Panc1 (cell line): ENCODE measurements at regions not wholly inside any gene's neighbourhood (a gene's known extent, or its start where the extent isn't known, plus 50 kb on each side); places are given as distances from the start of the nearest gene placed in this dataset.
A peak's percentile ranks its signal among the peaks of the same experiment; 100 is the strongest.

Source experiments
- ATAC-seq: fragments of 200-7000 bp; cut with Tn5 transposase; 2 replicates; pipeline ENCODE4 v1.9.1; 2020; ENCODE audit warnings: mild to moderate bottlenecking, moderate library complexity
- BruUV-seq: library from RNA; stranded (reverse); fragments of 400-500 nt; replicated peaks from 2 replicates; lab custom pipeline; 2021; lab: Mats Ljungman, UMichigan
- CTCF ChIA-PET: fragments of 300-600 bp; sonication (Branson Sonifier 250); formaldehyde crosslinking; loops from one replicate; lab custom pipeline; 2022; ENCODE audit warnings: antibody characterized with exemption; lab: Charles Lee
- POLR2A ChIA-PET: fragments of 300-600 bp; sonication (Branson Sonifier 250); formaldehyde crosslinking; loops from one replicate; lab custom pipeline; 2022; ENCODE audit warnings: antibody characterized with exemption; lab: Charles Lee
- DNase-seq: peaks from one replicate; pipeline ENCODE4 v3.0.0-alpha.2; 2010; ENCODE audit warnings: low read depth, low spot score
- H3K27ac ChIP-seq: 2 replicates; pipeline ENCODE4 v1.5.1; 2011; ENCODE audit warnings: mild to moderate bottlenecking, low read length, inconsistent platforms
- H3K27me3 ChIP-seq: fragments of 200-500 bp; sonication (Bioruptor generic); 2 replicates; pipeline ENCODE4 v1.6.0; 2014; ENCODE audit warnings: low read length, inconsistent platforms; ENCODE audit not compliant: control insufficient read depth, insufficient read depth
- H3K36me3 ChIP-seq: fragments of 200-500 bp; sonication (Bioruptor generic); 2 replicates; pipeline ENCODE4 v1.5.1; 2014; ENCODE audit warnings: inconsistent platforms, mild to moderate bottlenecking, low read length, moderate library complexity; ENCODE audit not compliant: control insufficient read depth, insufficient read depth
- H3K4me1 ChIP-seq: 2 replicates; pipeline ENCODE4 v1.5.1; 2011; ENCODE audit warnings: inconsistent platforms, mild to moderate bottlenecking, low read length, moderate library complexity; ENCODE audit not compliant: control insufficient read depth, insufficient read depth
- H3K4me3 ChIP-seq, 2 experiments: 2 replicates each; pipeline ENCODE4 v1.5.1; 2011 to 2012; ENCODE audit warnings: low read depth in 2 of 2, low read length in 2 of 2, mild to moderate bottlenecking in 2 of 2, inconsistent platforms in 1 of 2, moderate library complexity in 1 of 2
- H3K9me3 ChIP-seq: fragments of 200-500 bp; sonication (Bioruptor generic); 2 replicates; pipeline ENCODE4 v1.5.1; 2014; ENCODE audit warnings: low read depth, mild to moderate bottlenecking, inconsistent platforms, low read length, moderate library complexity; ENCODE audit not compliant: control insufficient read depth, insufficient read depth
- CTCF ChIP-seq: fragments of 450-650 bp; IDR thresholded peaks from 2 replicates; pipeline ENCODE4 v1.5.1; 2017; ENCODE audit warnings: mild to moderate bottlenecking
- POLR2AphosphoS5 ChIP-seq: IDR thresholded peaks from 2 replicates; pipeline ENCODE4 v1.6.1; 2012; ENCODE audit warnings: mild to moderate bottlenecking, low read depth, low read length, moderate library complexity
- REST ChIP-seq, 2 experiments: IDR thresholded peaks; 2 replicates each; pipeline ENCODE4 v1.6.1; 2011 to 2012; ENCODE audit warnings: low read depth in 2 of 2, control low read depth in 1 of 2, low read length in 1 of 2, mild to moderate bottlenecking in 1 of 2, moderate library complexity in 1 of 2; ENCODE audit not compliant: insufficient read depth in 1 of 2
- SIN3A ChIP-seq: IDR thresholded peaks from 2 replicates; pipeline ENCODE4 v1.6.1; 2012; ENCODE audit warnings: low read depth, mild to moderate bottlenecking, low read length, moderate library complexity, borderline replicate concordance; ENCODE audit not compliant: insufficient read depth
- TCF7L2 ChIP-seq: IDR thresholded peaks from 2 replicates; pipeline ENCODE4 v1.6.1; 2011; ENCODE audit warnings: mild to moderate bottlenecking, low read depth, low read length, inconsistent platforms
- in situ Hi-C: cut with HindIII; loops from 2 replicates; pipeline ENCODE4 v1.10.0; 2016; ENCODE audit warnings: low sequenced_read_pairs, low pct_unique_long_range_greater_than_20kb
- intact Hi-C: fragments of 100-400 bp; cut with micrococcal nuclease; formaldehyde crosslinking; loops from one replicate; pipeline ENCODE4 v1.10.0; 2022; ENCODE audit not compliant: unreplicated experiment

DNA sequence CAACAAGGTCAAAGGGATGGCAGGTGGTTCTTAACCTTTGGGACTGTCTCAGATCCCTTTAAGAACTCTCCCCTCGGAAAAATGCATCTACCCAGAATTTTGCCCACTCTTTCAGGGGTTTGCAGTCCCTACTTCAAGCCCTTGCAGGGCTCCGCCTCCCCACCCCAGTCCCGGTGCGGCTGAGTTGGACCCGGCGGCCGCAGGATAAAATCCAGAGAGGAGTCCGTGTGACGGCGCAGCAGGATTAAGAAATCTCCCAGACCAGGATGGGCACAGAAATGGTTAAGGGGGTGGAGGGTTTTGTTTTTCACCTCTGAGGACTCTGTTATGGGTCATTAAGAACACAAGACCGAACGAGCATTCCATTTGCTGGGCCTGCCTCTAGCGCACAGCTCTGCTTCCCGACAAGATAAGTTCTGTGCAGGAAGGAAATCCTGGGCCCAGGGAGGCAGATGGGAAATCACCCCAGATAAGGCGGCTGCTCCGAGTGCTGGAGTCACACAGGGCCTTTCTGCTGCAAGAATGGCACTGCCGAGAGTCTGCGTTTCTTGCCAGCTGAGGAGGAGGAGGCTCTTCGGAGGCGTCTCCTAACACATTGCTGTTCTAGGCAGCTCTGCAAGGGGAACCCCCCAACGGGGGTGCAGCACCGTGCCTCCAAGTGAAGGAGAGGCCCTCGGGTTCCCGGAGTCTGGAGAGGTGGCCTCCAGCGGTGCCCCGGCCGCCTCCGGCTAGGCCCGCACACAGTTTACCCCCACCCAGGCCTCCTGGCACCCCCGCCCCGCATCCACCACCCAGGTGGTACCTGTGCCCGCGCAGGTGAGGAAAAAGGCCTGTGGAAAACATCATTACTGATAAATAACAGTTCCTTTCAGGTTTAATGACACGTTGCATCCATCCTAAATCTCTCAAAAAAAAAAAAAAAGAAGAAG lies 277.6 kb downstream of the BCOR start:
- BruUV-seq, result no TSS peak
- POLR2A ChIA-PET, result no interaction called here
- in situ Hi-C loops, result no loop called here
- ATAC-seq (no peak), DNase-seq (no peak)
- Histone ChIP-seq H3K27ac (no peak overlapping the region), H3K4me1 (no peaks in the 10 kb centered on the region), H3K36me3 (no peaks in the 10 kb centered on the region), H3K27me3 (no peaks in the 10 kb centered on the region), H3K4me3 (peak overlapping the region; percentile 24 to 29), H3K9me3 (no peaks in the 10 kb centered on the region)
- TF ChIP-seq SIN3A, result no peak
- intact Hi-C loops, result loop anchor here (10.0 kb wide), 1 partner anchor 265 kb away; no protein-coding TSS in a partner anchor
- CTCF ChIA-PET, result no interaction called here

- in situ Hi-C loops, result no loop called here
- TF ChIP-seq REST (IDR thresholded peaks at IDR 0.05; ENCODE audit: insufficient read depth in 1 of 2, low read depth in 2 of 2, low read length in 1 of 2), result no peak
- no peak for TF ChIP-seq POLR2AphosphoS5
- no peak for TF ChIP-seq CTCF
- TF ChIP-seq TCF7L2, result no peak
These were observed 276.6 kb downstream of the BCOR start for GRCh38 chrX:39820938-39821708.

More at GRCh38 chrX:39820938-39821708, 276.6 kb downstream of the BCOR start:
- H3K9me3 ChIP-seq, result no peaks in the 10 kb centered on the region
- no peaks in the 10 kb centered on the region for H3K27me3 ChIP-seq
- H3K36me3 ChIP-seq, result no peaks in the 10 kb centered on the region
- H3K4me3 ChIP-seq, result peak overlapping the region; percentile 24 to 29
- no peak overlapping the region for H3K27ac ChIP-seq
- ChIA-PET CTCF (no interaction called here), POLR2A (no interaction called here)
- no peaks in the 10 kb centered on the region for H3K4me1 ChIP-seq
- DNase-seq (no peak), ATAC-seq (peak; percentile 70; the same call in 1 of the 2 replicates)
- intact Hi-C loops, result no loop called here
- BruUV-seq, result no TSS peak
